ENCODE measurements at regions not wholly inside any gene's neighbourhood (a gene's known extent, or its start where the extent isn't known, plus 50 kb on each side); places are given as distances from the start of the nearest gene placed in this dataset.

GRCh38 chr6:134374491-134375219 lies 56.7 kb upstream of the SGK1 start:
- WGBS, 4 donors = 82 to 98% (median 92%) methylated on average over 4 of the region's 4 CpGs
- intact Hi-C loops (cut with DNase I) = no loop called here
- Histone ChIP-seq H3K36me3 (no peaks in the 10 kb centered on the region), H3K27me3 (no peaks in the 10 kb centered on the region), H3K4me3 (no peak overlapping the region), H3K4me1 (peaks cover 0 to 51% (median 2%) of the 10 kb centered on the region in 12 donors), H3K9me3 (no peaks in the 10 kb centered on the region), H3K27ac (peak overlapping the region in 2 of 12 donors; percentile 74 to 94)
- TF ChIP-seq POLR2A (IDR thresholded peaks at IDR 0.05) = no peak
- TF ChIP-seq CTCF (IDR thresholded peaks at IDR 0.05) = no peak
- peak in 2 of 4 donors; percentile 61 to 72 for ATAC-seq
- DNase-seq = peak in 1 of 5 donors; percentile 42

- WGBS, 4 donors = 71 to 97% (median 85%) methylated on average over 5 of the region's 5 CpGs
- Histone ChIP-seq H3K36me3 (no peaks in the 10 kb centered on the region), H3K27ac (peak overlapping the region in 9 of 12 donors; percentile 10 to 94 (median 52)), H3K4me3 (no peak overlapping the region), H3K9me3 (no peaks in the 10 kb centered on the region), H3K27me3 (no peaks in the 10 kb centered on the region), H3K4me1 (peaks cover 0 to 45% (median 2%) of the 10 kb centered on the region in 12 donors)
- DNase-seq = no peak
- ATAC-seq = no peak
- intact Hi-C loops (cut with DNase I) = no loop called here
- no peak for TF ChIP-seq POLR2A (IDR thresholded peaks at IDR 0.05)
- TF ChIP-seq CTCF (IDR thresholded peaks at IDR 0.05) = no peak
These were observed 56.1 kb upstream of the SGK1 start for GRCh38 chr6:134373993-134374392.

GRCh38 chr6:134373282-134373922 lies 55.5 kb upstream of the SGK1 start:
- intact Hi-C loops (cut with DNase I) = no loop called here
- ATAC-seq = peak; percentile 75 to 93 (median 88)
- 52 to 69% (median 65%) methylated on average over 5 of the region's 5 CpGs for WGBS, 4 donors
- peak overlapping the region; percentile 9 to 94 (median 34) for H3K27ac ChIP-seq
- H3K4me1 ChIP-seq = peaks cover 0 to 42% (median 2%) of the 10 kb centered on the region in 12 donors
- H3K4me3 ChIP-seq = peak overlapping the region in 1 of 12 donors; percentile 28
- DNase-seq = peak in 4 of 5 donors; percentile 35 to 66 (median 56)
- TF ChIP-seq POLR2A (IDR thresholded peaks at IDR 0.05) (no peak), CTCF (IDR thresholded peaks at IDR 0.05) (no peak)
- H3K9me3 ChIP-seq = no peaks in the 10 kb centered on the region
- no peaks in the 10 kb centered on the region for H3K27me3 ChIP-seq
- no peaks in the 10 kb centered on the region for H3K36me3 ChIP-seq

- no peak for TF ChIP-seq POLR2A (IDR thresholded peaks at IDR 0.05)
- no peak for TF ChIP-seq CTCF (IDR thresholded peaks at IDR 0.05)
- Histone ChIP-seq H3K4me1 (peaks cover 0 to 42% (median 2%) of the 10 kb centered on the region in 12 donors), H3K9me3 (no peaks in the 10 kb centered on the region), H3K4me3 (peak overlapping the region in 1 of 12 donors; percentile 28), H3K36me3 (no peaks in the 10 kb centered on the region), H3K27me3 (no peaks in the 10 kb centered on the region), H3K27ac (peak overlapping the region; percentile 6 to 94 (median 19))
- intact Hi-C loops (cut with DNase I) = no loop called here
- 86 to 88% (median 86%) methylated on average over 4 of the region's 4 CpGs for WGBS, 4 donors
- ATAC-seq = peak; percentile 65 to 79 (median 70)
- DNase-seq = peak in 2 of 5 donors; percentile 39 to 50
These were observed 54.8 kb upstream of the SGK1 start for GRCh38 chr6:134372603-134373281.

Data from heart left ventricle (tissue), 16 donors.